HepG2 (cell line): ENCODE measurements at regions not wholly inside any gene's neighbourhood (a gene's known extent, or its start where the extent isn't known, plus 50 kb on each side); places are given as distances from the start of the nearest gene placed in this dataset.

ENCODE experiments used
- CTCF ChIP-seq: sonication (generic); formaldehyde crosslinking; IDR thresholded peaks from 2 replicates; pipeline ENCODE4 v1.5.0; 2020; ENCODE audit warnings: mild to moderate bottlenecking, missing genetic modification reagents, moderate library complexity
- E2F5 ChIP-seq: sonication (generic); formaldehyde crosslinking; conservative IDR thresholded peaks from 2 replicates; pipeline ENCODE4 v1.4.0; 2020; ENCODE audit warnings: missing genetic modification reagents
- FOXK1 ChIP-seq: sonication (generic); formaldehyde crosslinking; IDR thresholded peaks from 2 replicates; pipeline ENCODE4 v1.4.0; 2020; ENCODE audit warnings: low read depth, missing genetic modification reagents, borderline replicate concordance
- GTF2F1 ChIP-seq: fragments of 150-350 bp; IDR thresholded peaks from 2 replicates; pipeline ENCODE4 v1.6.1; 2014; ENCODE audit warnings: low read length
- PHF5A ChIP-seq: IDR thresholded peaks from one replicate; pipeline ENCODE4 v1.6.1; 2018; ENCODE audit warnings: low read depth, missing genetic modification reagents; ENCODE audit not compliant: unreplicated experiment
- SRSF9 ChIP-seq: fragments of 200-400 bp; formaldehyde crosslinking; IDR thresholded peaks from 2 replicates; pipeline ENCODE4 v1.6.1; 2018; ENCODE audit warnings: borderline replicate concordance, mild to moderate bottlenecking, low read depth, low read length; ENCODE audit not compliant: insufficient read depth, poor library complexity, severe bottlenecking

GRCh38 chr2:61727746-61728145, 126.1 kb downstream of the FAM161A start:
- TF ChIP-seq SRSF9 = no peak
- TF ChIP-seq FOXK1 = no peak
- TF ChIP-seq E2F5 = no peak
- no peak for TF ChIP-seq CTCF (CRISPR knock-in tag)
- TF ChIP-seq GTF2F1 = no peak
- no peak for TF ChIP-seq PHF5A
